NCI-H460 (cell line): ENCODE measurements at regions not wholly inside any gene's neighbourhood (a gene's known extent, or its start where the extent isn't known, plus 50 kb on each side); places are given as distances from the start of the nearest gene placed in this dataset.

ENCODE experiments used
- DNase-seq: peaks from one replicate; pipeline ENCODE4 v3.0.0-alpha.2; 2016; ENCODE audit warnings: low read depth; ENCODE audit errors: extremely low read depth

- DNase-seq, result no peak
Observed at GRCh38 chr12:132408626-132409494, 79.5 kb upstream of the GALNT9 start.

- DNase-seq, result no peak
Observed at GRCh38 chr12:132407992-132408391, 78.6 kb upstream of the GALNT9 start.

GRCh38 chr12:132407451-132407961 is 78.1 kb upstream of the GALNT9 start:
- DNase-seq, result no peak

GRCh38 chr12:132406493-132407450 is 77.4 kb upstream of the GALNT9 start:
- DNase-seq, result no peak

GRCh38 chr12:132405742-132406251 is 76.4 kb upstream of the GALNT9 start:
- no peak for DNase-seq

- no peak for DNase-seq
Observed at GRCh38 chr12:132404951-132405741, 75.8 kb upstream of the GALNT9 start.

- no peak for DNase-seq
Observed at GRCh38 chr12:132404435-132404855, 75.1 kb upstream of the GALNT9 start.

- DNase-seq, result no peak
Observed at GRCh38 chr12:132403636-132404434, 74.4 kb upstream of the GALNT9 start.

- DNase-seq, result no peak
Observed at GRCh38 chr12:132402831-132403416, 73.5 kb upstream of the GALNT9 start.

- no peak for DNase-seq
Observed at GRCh38 chr12:132401982-132402381, 72.6 kb upstream of the GALNT9 start.

GRCh38 chr12:132400011-132400641 is 70.7 kb upstream of the GALNT9 start:
- DNase-seq, result no peak

GRCh38 chr12:132399092-132400010 is 70.0 kb upstream of the GALNT9 start:
- no peak for DNase-seq

GRCh38 chr12:132398386-132398991 is 69.1 kb upstream of the GALNT9 start:
- no peak for DNase-seq

- DNase-seq, result no peak
Observed at GRCh38 chr12:132397934-132398385, 68.6 kb upstream of the GALNT9 start.

GRCh38 chr12:132397152-132397933 is 68.0 kb upstream of the GALNT9 start:
- DNase-seq, result no peak

- no peak for DNase-seq
Observed at GRCh38 chr12:132396657-132397056, 67.3 kb upstream of the GALNT9 start.
